GM12878 (cell line): ENCODE measurements at regions not wholly inside any gene's neighbourhood (a gene's known extent, or its start where the extent isn't known, plus 50 kb on each side); places are given as distances from the start of the nearest gene placed in this dataset.

Source experiments
- ATAC-seq: fragments of 200-7000 bp; cut with Tn5 transposase; 3 replicates; pipeline ENCODE4 v1.9.1; 2020; ENCODE audit warnings: mild to moderate bottlenecking, moderate library complexity
- BruUV-seq: library from RNA; stranded (reverse); fragments of 400-500 nt; replicated peaks from 2 replicates; lab custom pipeline; 2021; lab: Mats Ljungman, UMichigan
- CTCF ChIA-PET: fragments of 300-600 bp; sonication (Branson Sonifier 250); formaldehyde crosslinking; extraction: SDS; loops from one replicate; lab custom pipeline; 2021; ENCODE audit warnings: inconsistent platforms; lab: Yijun Ruan, JAX
- POLR2A ChIA-PET: fragments of 350-600 bp; formaldehyde crosslinking; extraction: SDS; loops from one replicate; lab custom pipeline; 2021; ENCODE audit warnings: inconsistent platforms; lab: Charles Lee
- RAD21 ChIA-PET: fragments of 300-600 bp; sonication (Branson Sonifier 250); formaldehyde crosslinking; loops from one replicate; lab custom pipeline; 2023; ENCODE audit warnings: antibody characterized with exemption; ENCODE audit not compliant: unreplicated experiment; lab: Charles Lee
- SMC1A ChIA-PET: fragments of 300-600 bp; sonication (Branson Sonifier 250); formaldehyde crosslinking; loops from one replicate; lab custom pipeline; 2023; ENCODE audit not compliant: unreplicated experiment, uncharacterized antibody; lab: Charles Lee
- DNase-seq: peaks from one replicate; pipeline ENCODE4 v3.0.0-alpha.2; 2011; ENCODE audit warnings: low read depth, low spot score
- FAIRE-seq: peaks from 3 replicates; lab custom pipeline; 2011; peaks lifted over from hg19 to GRCh38; lab: Jason Lieb, UNC
- H2AFZ ChIP-seq: 2 replicates; pipeline ENCODE4 v1.6.0; 2011; ENCODE audit warnings: low read depth, low read length, control low read depth; ENCODE audit not compliant: control insufficient read depth
- H3K27ac ChIP-seq: 2 replicates; pipeline ENCODE4 v1.5.1; 2011; ENCODE audit warnings: control low read depth; ENCODE audit not compliant: control insufficient read depth, insufficient read depth
- H3K27me3 ChIP-seq, 2 experiments: replicated peaks in 1 of 2; 2 replicates each; pipeline versions ENCODE4 v1.6.0 to v1.6.1; 2011; ENCODE audit warnings: low read length in 1 of 2; ENCODE audit not compliant: control insufficient read depth in 2 of 2, insufficient read depth in 2 of 2
- H3K36me3 ChIP-seq, 2 experiments: 2 replicates each; pipeline ENCODE4 v1.5.1; 2011; ENCODE audit warnings: low read length in 1 of 2; ENCODE audit not compliant: control insufficient read depth in 2 of 2, insufficient read depth in 2 of 2
- H3K4me1 ChIP-seq: 2 replicates; pipeline ENCODE4 v1.6.1; 2011; ENCODE audit warnings: mild to moderate bottlenecking, low read length, moderate library complexity, mixed read lengths; ENCODE audit not compliant: control insufficient read depth, insufficient read depth
- H3K4me2 ChIP-seq: 2 replicates; pipeline ENCODE4 v1.6.0; 2011; ENCODE audit warnings: control low read depth; ENCODE audit not compliant: control insufficient read depth, insufficient read depth
- H3K4me3 ChIP-seq: fragments of 200-600 bp; sonication (generic); 2 replicates; pipeline ENCODE4 v1.5.1; 2016
- H3K79me2 ChIP-seq: 2 replicates; pipeline ENCODE4 v1.6.0; 2011; ENCODE audit warnings: low read length; ENCODE audit not compliant: control insufficient read depth, insufficient read depth
- H3K9ac ChIP-seq: 2 replicates; pipeline ENCODE4 v1.8.0; 2011; ENCODE audit warnings: low read length, control low read depth, mixed read lengths; ENCODE audit not compliant: control insufficient read depth, insufficient read depth
- H3K9me3 ChIP-seq: replicated peaks from 3 replicates; pipeline ENCODE4 v1.5.1; 2011; ENCODE audit warnings: mild to moderate bottlenecking, low read length; ENCODE audit not compliant: control insufficient read depth, insufficient read depth
- H4K20me1 ChIP-seq: 2 replicates; pipeline ENCODE4 v1.6.0; 2011; ENCODE audit not compliant: control insufficient read depth, insufficient read depth
- ESRRA ChIP-seq: IDR thresholded peaks from 2 replicates; pipeline ENCODE4 v1.6.1; 2012; ENCODE audit warnings: mild to moderate bottlenecking, low read length, improper control_type of control experiment
- MTA3 ChIP-seq: IDR thresholded peaks from 2 replicates; pipeline ENCODE4 v1.6.1; 2012; ENCODE audit warnings: low read length, inconsistent platforms, borderline replicate concordance
- RB1 ChIP-seq: fragments of 450-650 bp; formaldehyde crosslinking; IDR thresholded peaks from 2 replicates; pipeline ENCODE4 v1.6.1; 2017; ENCODE audit warnings: mild to moderate bottlenecking, borderline replicate concordance
- SREBF1 ChIP-seq: IDR thresholded peaks from 2 replicates; pipeline ENCODE4 v1.6.1; 2012; ENCODE audit warnings: mild to moderate bottlenecking, low read length
- SRF ChIP-seq, 2 experiments: IDR thresholded peaks; 2 replicates each; pipeline ENCODE4 v1.6.1; 2011; ENCODE audit warnings: low read depth in 2 of 2, low read length in 2 of 2, mild to moderate bottlenecking in 1 of 2, moderate library complexity in 1 of 2
- ZNF622 ChIP-seq: fragments of 450-650 bp; IDR thresholded peaks from 2 replicates; pipeline ENCODE4 v1.6.1; 2017; ENCODE audit warnings: mild to moderate bottlenecking, inconsistent platforms
- WGBS: methylation state at CpG from one replicate; pipeline ENCODE4 v1.1.6; 2016; ENCODE audit warnings: low lambda C conversion rate; ENCODE audit not compliant: insufficient replicate concordance, insufficient coverage; ENCODE audit errors: missing lambda C conversion rate; 5-methylcytosine and 5-hydroxymethylcytosine counted together
- in situ Hi-C: fragments of 300-500 bp; cut with MboI; formaldehyde crosslinking; loops from 9 replicates; pipeline ENCODE4 v1.14.3; 2018; ENCODE audit warnings: mixed read lengths
- intact Hi-C: fragments of 100-400 bp; cut with micrococcal nuclease; formaldehyde crosslinking; loops from one replicate; pipeline ENCODE4 v1.14.2; 2022; ENCODE audit not compliant: unreplicated experiment
- TF ChIP-seq, protein P1 (sequence below): fragments of 450-650 bp; IDR thresholded peaks from 2 replicates; pipeline ENCODE4 v1.6.1; 2017; ENCODE audit warnings: mild to moderate bottlenecking, low read depth, inconsistent platforms; ENCODE audit not compliant: poor library complexity, severe bottlenecking
- TF ChIP-seq, protein P2 (sequence below): fragments of 450-650 bp; IDR thresholded peaks from 2 replicates; pipeline ENCODE4 v1.6.1; 2018; ENCODE audit warnings: mild to moderate bottlenecking, low read depth, moderate library complexity; ENCODE audit not compliant: partially characterized antibody

DNA sequence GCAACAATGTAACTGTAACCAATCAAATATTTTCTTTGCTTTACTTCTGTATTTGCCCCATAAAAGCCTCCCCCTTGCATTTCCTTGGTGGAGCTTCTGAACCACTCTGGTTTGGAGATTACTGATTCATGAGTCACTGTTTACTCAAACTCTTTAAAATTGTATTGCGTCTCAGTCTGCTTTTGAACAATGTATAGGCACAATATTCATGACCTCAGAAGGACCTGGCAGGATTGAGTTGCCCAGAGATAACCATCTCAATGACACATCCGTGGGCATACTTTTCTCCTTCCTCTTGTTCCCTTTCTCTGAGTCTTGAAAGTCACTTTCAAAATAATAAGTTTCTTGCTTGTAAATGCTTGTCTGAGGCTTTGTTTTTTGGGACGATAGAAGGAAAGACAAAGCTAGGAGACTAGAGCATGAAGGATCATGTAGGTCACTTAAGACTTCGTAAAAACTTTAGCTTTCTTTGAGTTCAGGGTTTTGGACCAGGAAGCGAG, 57.1 kb upstream of the POU1F1 start:
- no peak overlapping the region for H3K27ac ChIP-seq
- ChIA-PET RAD21 (no interaction called here), CTCF (interaction anchor here (1.1 to 1.9 kb wide), 3 partner anchors 15 to 35 kb away, joined by 3 to 7 read pairs (median 4); no protein-coding TSS in a partner anchor), SMC1A (interaction anchor here (2.3 kb wide), 1 partner anchor 18 kb away, joined by 7 read pairs; no protein-coding TSS in a partner anchor), POLR2A (no interaction called here)
- BruUV-seq: no TSS peak
- no peaks in the 10 kb centered on the region for H3K27me3 ChIP-seq
- no peaks in the 10 kb centered on the region for H3K36me3 ChIP-seq
- FAIRE-seq: no peak
- peak; percentile 88 for ATAC-seq
- DNase-seq: no peak
- no peak overlapping the region for H2AFZ ChIP-seq
- H3K4me2 ChIP-seq: no peak overlapping the region
- intact Hi-C loops (no loop called here), in situ Hi-C loops (no loop called here)
- H3K4me1 ChIP-seq: no peaks in the 10 kb centered on the region
- H3K79me2 ChIP-seq: no peaks in the 10 kb centered on the region
- no peaks in the 10 kb centered on the region for H3K9me3 ChIP-seq
- H4K20me1 ChIP-seq: no peaks in the 10 kb centered on the region
- TF ChIP-seq RB1 (no peak), SREBF1 (no peak), SRF (IDR thresholded peaks at IDR 0.05; ENCODE audit: low read depth in 2 of 2, low read length in 2 of 2) (no peak), MTA3 (no peak), ZNF622 (no peak), ESRRA (no peak)
- TF ChIP-seq, protein P1, sequence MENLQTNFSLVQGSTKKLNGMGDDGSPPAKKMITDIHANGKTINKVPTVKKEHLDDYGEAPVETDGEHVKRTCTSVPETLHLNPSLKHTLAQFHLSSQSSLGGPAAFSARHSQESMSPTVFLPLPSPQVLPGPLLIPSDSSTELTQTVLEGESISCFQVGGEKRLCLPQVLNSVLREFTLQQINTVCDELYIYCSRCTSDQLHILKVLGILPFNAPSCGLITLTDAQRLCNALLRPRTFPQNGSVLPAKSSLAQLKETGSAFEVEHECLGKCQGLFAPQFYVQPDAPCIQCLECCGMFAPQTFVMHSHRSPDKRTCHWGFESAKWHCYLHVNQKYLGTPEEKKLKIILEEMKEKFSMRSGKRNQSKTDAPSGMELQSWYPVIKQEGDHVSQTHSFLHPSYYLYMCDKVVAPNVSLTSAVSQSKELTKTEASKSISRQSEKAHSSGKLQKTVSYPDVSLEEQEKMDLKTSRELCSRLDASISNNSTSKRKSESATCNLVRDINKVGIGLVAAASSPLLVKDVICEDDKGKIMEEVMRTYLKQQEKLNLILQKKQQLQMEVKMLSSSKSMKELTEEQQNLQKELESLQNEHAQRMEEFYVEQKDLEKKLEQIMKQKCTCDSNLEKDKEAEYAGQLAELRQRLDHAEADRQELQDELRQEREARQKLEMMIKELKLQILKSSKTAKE: no peak
- TF ChIP-seq, protein P2, sequence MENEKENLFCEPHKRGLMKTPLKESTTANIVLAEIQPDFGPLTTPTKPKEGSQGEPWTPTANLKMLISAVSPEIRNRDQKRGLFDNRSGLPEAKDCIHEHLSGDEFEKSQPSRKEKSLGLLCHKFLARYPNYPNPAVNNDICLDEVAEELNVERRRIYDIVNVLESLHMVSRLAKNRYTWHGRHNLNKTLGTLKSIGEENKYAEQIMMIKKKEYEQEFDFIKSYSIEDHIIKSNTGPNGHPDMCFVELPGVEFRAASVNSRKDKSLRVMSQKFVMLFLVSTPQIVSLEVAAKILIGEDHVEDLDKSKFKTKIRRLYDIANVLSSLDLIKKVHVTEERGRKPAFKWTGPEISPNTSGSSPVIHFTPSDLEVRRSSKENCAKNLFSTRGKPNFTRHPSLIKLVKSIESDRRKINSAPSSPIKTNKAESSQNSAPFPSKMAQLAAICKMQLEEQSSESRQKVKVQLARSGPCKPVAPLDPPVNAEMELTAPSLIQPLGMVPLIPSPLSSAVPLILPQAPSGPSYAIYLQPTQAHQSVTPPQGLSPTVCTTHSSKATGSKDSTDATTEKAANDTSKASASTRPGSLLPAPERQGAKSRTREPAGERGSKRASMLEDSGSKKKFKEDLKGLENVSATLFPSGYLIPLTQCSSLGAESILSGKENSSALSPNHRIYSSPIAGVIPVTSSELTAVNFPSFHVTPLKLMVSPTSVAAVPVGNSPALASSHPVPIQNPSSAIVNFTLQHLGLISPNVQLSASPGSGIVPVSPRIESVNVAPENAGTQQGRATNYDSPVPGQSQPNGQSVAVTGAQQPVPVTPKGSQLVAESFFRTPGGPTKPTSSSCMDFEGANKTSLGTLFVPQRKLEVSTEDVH: no peak
- H3K9ac ChIP-seq: no peak overlapping the region
- no peak overlapping the region for H3K4me3 ChIP-seq
- WGBS: 15% methylated on average over 5 of the region's 5 CpGs
